ENCODE measurements at regions not wholly inside any gene's neighbourhood (a gene's known extent, or its start where the extent isn't known, plus 50 kb on each side); places are given as distances from the start of the nearest gene placed in this dataset.

DNA sequence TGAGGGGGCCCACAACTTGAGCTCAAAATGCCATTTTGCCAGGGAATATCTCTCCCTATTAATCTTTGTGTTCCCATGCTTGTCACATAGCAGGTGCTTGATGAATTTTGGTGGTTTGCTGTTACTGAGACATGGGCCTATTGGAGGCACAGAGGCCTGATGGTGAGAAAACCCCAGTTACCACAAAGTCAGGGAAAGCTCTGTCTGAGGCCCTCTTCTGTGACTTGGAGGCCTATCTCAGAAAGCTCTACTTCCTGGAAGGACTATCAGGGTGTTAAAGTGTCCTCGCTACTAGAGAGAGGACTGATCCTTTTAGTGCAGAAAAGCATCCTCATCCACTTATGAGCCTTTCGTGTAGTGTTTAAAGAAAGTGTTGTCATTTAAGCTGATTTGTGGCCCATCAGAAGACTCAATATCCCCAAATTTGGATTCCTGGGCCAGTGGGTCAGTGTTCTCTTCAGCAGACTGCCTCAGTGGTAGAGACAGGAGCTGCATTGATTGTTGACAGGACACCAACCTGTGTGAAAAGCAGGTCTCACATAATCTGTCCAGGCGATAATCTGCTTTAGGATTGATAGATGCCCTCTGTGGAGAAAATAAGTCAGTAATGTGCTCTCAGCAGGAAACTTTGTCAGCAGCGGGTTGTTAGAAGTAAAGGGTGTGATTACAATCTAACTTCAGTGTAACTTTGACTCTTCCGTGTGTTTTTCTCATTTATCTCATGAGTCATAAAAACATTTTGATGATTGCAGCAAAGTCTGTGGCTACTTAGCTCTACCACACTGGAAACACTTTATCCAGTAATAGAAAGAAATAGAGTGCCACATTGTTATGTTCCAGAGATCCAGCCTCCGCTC, 121.0 kb downstream of the AKAP11 start:
- Mint-ChIP-seq H3K4me3 (peak overlapping the region; percentile 64), H3K27ac (peak overlapping the region; percentile 97), H3K9me3 (peaks cover 4% of the 10 kb centered on the region), H3K4me1 (peaks cover 72% of the 10 kb centered on the region), H3K36me3 (peaks cover 13% of the 10 kb centered on the region), H3K27me3 (no peaks in the 10 kb centered on the region)
- POLR2A ChIA-PET, result interaction anchor here (0.6 to 2.4 kb wide), 8 partner anchors 9 to 120 kb away, joined by 3 to 15 read pairs (median 4); no protein-coding TSS in a partner anchor
- DNase-seq (no peak), ATAC-seq (ENCODE audit: low read depth) (peak; percentile 62)

DNA sequence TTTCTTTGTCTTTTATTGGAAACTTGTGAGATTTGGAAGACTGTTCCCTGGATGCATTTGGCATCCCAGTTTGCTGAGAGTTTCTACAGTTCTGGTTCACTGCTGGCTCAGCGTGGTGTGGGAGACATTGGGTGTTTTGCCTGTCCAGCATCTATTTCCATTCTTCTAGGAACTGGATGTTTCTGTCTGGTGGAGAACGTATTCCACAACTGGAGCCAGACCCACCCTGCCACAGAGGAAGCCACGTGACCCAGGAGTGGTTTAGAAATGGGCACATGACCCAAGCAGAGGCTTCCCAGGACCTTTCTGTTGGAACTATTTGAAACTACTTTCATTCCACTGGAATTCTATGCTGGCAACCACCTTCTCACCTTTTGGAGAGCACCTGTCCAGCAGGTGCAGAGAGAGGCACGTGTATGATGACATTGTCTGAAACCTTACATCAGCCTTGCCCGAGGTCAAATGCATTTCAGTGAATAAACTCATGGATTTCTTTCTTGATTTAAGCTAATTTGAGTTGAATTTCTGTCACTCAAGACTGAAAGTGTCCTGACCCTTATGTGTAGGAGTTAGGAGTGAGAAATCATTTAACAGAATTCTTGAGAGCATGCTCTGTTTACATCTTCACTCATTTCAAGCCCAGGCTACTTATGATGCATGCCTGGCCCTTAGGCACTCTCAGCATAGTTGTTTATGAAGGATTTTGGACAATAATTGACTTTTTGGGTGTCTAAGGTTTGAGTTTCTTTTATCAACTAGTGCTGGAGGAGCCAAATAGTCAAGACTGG, 121.8 kb downstream of the AKAP11 start:
- Mint-ChIP-seq H3K36me3 (peaks cover 12% of the 10 kb centered on the region), H3K9me3 (peaks cover 4% of the 10 kb centered on the region), H3K27me3 (no peaks in the 10 kb centered on the region), H3K4me1 (peaks cover 64% of the 10 kb centered on the region), H3K27ac (peak overlapping the region; percentile 97), H3K4me3 (peak overlapping the region; percentile 64)
- DNase-seq (no peak), ATAC-seq (ENCODE audit: low read depth) (no peak)
- POLR2A ChIA-PET, result interaction anchor here (0.6 to 2.4 kb wide), 7 partner anchors 9 to 653 kb away, joined by 3 to 15 read pairs (median 9); no protein-coding TSS in a partner anchor

DNA sequence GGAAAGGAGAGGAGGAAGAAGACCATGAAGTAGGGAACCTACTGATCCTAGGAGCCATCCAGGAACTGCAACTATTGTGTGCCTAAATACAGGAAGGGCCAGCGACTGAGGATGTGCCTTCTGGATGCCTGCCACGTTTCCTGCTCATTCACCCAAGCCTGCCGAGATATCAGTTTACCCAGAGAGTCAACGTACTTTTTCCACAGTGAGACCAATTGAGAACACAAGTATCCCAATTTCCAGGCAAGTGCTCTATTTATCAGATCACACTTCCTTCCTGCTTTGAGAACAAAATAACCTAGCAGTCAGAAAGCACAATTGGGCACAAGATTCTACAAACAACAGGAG, 122.4 kb downstream of the AKAP11 start:
- no peak for DNase-seq
- H3K4me1 Mint-ChIP-seq, result peaks cover 62% of the 10 kb centered on the region
- no peaks in the 10 kb centered on the region for H3K27me3 Mint-ChIP-seq
- no peak for ATAC-seq (ENCODE audit: low read depth)
- POLR2A ChIA-PET, result interaction anchor here (0.6 to 2.3 kb wide), 3 partner anchors 16 to 652 kb away, joined by 3 to 14 read pairs (median 3); no protein-coding TSS in a partner anchor
- peaks cover 13% of the 10 kb centered on the region for H3K36me3 Mint-ChIP-seq
- peak overlapping the region; percentile 64 for H3K4me3 Mint-ChIP-seq
- peaks cover 4% of the 10 kb centered on the region for H3K9me3 Mint-ChIP-seq
- H3K27ac Mint-ChIP-seq, result peak overlapping the region; percentile 97

DNA sequence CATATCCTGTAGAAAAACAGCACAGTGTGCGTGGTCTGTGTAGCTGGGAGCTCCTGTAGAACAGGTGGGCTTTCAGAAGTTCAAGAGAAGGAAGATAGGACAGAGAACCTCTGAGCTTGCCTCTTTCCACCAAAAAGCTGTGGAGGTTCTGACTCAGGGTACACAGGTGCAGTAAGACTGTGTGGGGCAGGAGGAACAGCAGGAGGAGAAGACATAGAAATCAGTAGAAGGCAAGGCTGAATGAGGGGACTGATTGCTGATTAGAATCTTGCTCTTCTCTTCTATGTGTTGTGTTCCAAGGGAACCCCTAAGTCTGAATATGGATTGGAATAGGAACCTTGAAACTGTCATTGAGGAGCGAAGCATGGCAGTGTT, 122.7 kb downstream of the AKAP11 start:
- Mint-ChIP-seq H3K4me3 (peak overlapping the region; percentile 64), H3K36me3 (peaks cover 14% of the 10 kb centered on the region), H3K4me1 (peaks cover 65% of the 10 kb centered on the region), H3K9me3 (peaks cover 6% of the 10 kb centered on the region), H3K27ac (peak overlapping the region; percentile 97), H3K27me3 (no peaks in the 10 kb centered on the region)
- POLR2A ChIA-PET, result interaction anchor here (1.5 to 2.5 kb wide), 3 partner anchors 17 to 84 kb away, joined by 3 to 14 read pairs (median 9); no protein-coding TSS in a partner anchor
- ATAC-seq (ENCODE audit: low read depth) (peak; percentile 30), DNase-seq (no peak)

DNA sequence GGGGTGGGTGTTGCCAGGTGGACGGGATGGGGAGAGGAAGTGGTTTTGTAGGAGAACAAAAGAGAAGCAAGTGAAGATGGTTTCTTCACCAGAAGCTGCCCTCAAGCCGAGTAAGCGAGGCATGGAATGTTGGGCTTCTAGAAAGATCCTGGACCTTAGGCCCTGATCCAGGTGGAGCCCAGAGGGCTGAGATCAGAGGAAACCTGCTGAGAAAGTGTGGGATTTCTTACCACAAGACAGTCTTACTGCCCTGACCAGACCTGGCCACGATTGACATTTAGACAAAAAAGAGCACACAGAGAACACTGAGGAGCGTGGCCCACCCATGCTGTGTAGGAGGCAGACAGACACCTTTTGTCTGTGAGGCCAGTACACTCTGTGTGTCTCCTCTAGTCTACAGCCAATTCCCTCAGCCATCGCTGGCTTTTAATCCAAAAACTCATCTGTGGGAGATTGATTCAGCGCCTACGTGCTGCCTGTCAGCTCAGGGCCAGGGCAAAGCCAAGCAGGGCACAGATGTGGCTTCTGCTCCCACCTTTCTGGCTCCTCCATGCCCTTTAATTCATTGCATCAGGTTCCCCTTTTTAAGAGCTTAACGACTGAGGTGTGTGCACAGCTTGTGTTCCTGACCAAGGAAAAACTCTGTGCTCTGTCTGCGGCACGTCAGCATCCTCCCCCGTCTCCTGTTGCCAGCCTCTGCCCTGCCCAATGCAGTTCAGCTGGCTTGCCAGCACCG, 123.3 kb downstream of the AKAP11 start:
- POLR2A ChIA-PET, result interaction anchor here (1.4 to 2.5 kb wide), 4 partner anchors 11 to 83 kb away, joined by 3 to 14 read pairs (median 6); no protein-coding TSS in a partner anchor

DNA sequence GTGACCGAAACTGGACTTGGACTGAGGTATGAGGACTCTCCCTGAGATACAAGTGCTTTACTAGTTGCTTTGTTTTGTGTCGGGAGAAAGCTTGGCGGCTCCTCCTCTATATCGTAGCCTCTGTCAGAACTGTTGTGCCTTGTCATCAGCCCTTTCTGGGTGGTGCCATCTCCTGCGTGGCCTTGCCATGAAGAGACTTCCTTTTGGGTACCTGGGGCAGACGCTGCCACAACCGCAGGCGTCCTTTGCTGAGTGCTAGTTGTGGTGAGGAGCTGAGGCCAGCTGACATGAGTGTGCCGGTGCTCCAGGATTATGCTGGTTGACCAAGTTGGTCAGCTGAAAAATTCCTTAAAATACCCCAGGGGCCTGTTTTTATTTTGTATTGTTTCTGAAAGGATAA, 124.5 kb downstream of the AKAP11 start:
- peak overlapping the region; percentile 23 for H3K4me3 Mint-ChIP-seq
- H3K4me1 Mint-ChIP-seq, result peaks cover 67% of the 10 kb centered on the region
- H3K9me3 Mint-ChIP-seq, result peaks cover 8% of the 10 kb centered on the region
- H3K27me3 Mint-ChIP-seq, result no peaks in the 10 kb centered on the region
- H3K36me3 Mint-ChIP-seq, result peaks cover 12% of the 10 kb centered on the region
- POLR2A ChIA-PET, result interaction anchor here (0.5 to 2.5 kb wide), 6 partner anchors 8 to 41 kb away, joined by 3 to 9 read pairs (median 3); no protein-coding TSS in a partner anchor
- ATAC-seq (ENCODE audit: low read depth) (no peak), DNase-seq (peak; percentile 45)
- H3K27ac Mint-ChIP-seq, result peak overlapping the region; percentile 64

More for the DNA sequence above, 123.3 kb downstream of the AKAP11 start:
- Mint-ChIP-seq H3K27ac (peak overlapping the region; percentile 97), H3K36me3 (peaks cover 14% of the 10 kb centered on the region), H3K27me3 (no peaks in the 10 kb centered on the region), H3K4me1 (peaks cover 66% of the 10 kb centered on the region), H3K9me3 (peaks cover 6% of the 10 kb centered on the region), H3K4me3 (peak overlapping the region; percentile 64)
- ATAC-seq (ENCODE audit: low read depth) (peak; percentile 12), DNase-seq (peak; percentile 41)

DNA sequence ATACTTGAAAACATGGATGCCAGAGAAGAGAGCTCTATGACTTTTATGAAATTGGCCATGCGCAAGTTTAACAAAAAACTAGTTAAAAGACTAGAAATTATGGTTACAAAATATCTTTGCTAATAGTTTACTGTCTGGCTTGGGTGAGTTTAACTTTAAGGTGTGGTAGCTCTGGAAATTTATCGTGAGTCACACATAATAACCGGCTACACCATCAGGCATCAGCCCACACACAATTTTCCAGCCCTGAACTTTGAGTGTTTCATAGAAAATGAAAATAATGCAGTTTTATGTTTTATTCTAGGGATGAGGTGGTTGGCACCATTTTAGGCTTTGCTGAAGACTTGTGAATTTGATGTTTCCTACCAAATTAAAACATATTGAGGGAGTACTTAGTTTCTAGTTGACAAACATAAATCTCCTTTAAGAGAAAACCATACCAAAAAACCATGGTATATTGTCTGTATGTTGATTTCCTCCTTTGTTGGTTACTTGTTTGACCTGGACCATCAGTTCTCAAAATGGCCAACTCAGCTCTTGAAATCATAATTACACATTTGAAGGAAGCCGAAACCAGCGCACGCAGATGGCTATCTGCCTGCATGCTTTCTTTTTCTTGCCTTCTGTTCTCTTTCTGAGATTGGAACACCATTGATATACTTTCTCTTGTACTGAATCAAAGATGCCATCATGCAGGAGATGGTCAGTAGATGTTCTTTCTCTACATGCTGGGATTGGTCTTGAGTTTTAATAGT, 125.1 kb downstream of the AKAP11 start:
- H3K27ac Mint-ChIP-seq, result peak overlapping the region; percentile 64
- POLR2A ChIA-PET, result interaction anchor here (0.5 to 2.5 kb wide), 5 partner anchors 9 to 42 kb away, joined by 3 to 9 read pairs (median 3); no protein-coding TSS in a partner anchor
- no peak for ATAC-seq (ENCODE audit: low read depth)
- DNase-seq, result no peak
- H3K4me3 Mint-ChIP-seq, result peak overlapping the region; percentile 23
- peaks cover 61% of the 10 kb centered on the region for H3K4me1 Mint-ChIP-seq
- peaks cover 12% of the 10 kb centered on the region for H3K36me3 Mint-ChIP-seq
- H3K9me3 Mint-ChIP-seq, result peaks cover 8% of the 10 kb centered on the region
- no peaks in the 10 kb centered on the region for H3K27me3 Mint-ChIP-seq

DNA sequence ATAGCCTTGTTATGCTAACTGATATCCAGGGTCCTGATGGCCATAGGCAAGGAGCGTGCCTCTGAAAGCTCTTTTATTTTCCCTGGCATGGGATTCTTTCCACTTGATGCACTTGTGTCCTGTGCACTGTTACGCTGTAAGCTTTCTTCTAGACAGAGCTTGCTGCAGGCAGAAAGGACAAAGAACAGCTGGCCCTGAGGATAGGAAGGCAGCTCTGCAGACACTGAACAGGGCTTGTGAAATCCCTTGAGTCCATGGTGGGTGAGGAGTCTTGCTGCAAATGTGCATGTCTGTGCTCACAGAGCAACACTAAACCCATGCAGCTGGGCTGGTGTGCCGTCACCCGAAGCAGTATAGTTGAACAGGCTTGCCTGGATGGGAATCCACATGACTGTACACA, 126.6 kb downstream of the AKAP11 start:
- Mint-ChIP-seq H3K4me1 (peaks cover 49% of the 10 kb centered on the region), H3K9me3 (peaks cover 8% of the 10 kb centered on the region), H3K27ac (no peak overlapping the region), H3K36me3 (peaks cover 12% of the 10 kb centered on the region), H3K4me3 (no peak overlapping the region), H3K27me3 (no peaks in the 10 kb centered on the region)
- DNase-seq (no peak), ATAC-seq (ENCODE audit: low read depth) (no peak)
- POLR2A ChIA-PET, result no interaction called here

DNA sequence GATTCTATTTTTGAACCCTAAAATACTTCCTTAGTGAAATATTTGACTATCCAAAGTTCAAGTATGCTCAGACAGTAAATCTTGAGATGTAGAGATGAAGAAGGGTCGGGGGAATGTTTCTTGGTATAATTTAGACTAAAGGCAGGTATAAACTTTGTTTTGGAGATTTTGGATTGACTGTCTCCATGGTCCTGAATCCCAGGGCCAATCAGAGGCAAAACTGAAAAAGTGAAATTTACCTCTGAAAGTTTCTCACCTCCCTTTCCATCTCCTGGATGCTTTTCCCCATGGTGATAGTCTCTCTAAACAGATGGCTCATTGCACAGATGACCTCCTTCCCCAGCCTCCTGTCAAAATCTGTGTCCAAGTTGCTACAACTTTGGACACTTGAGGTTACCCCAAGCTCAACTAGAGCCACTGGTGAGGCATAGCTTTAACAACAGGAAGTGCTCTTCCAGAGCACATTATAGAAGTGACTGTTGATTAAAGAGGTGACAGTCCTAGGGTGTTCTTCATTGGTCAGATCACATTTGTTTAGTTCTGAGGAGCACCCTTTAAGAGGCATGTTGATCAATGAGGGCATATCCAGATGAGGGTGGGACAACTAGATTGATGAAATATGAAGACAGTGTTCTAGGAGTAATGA, 128.4 kb downstream of the AKAP11 start:
- no peak for DNase-seq
- H3K4me3 Mint-ChIP-seq, result no peak overlapping the region
- no peaks in the 10 kb centered on the region for H3K27me3 Mint-ChIP-seq
- POLR2A ChIA-PET, result interaction anchor here (1.0 kb wide), 1 partner anchor 15 kb away, joined by 3 read pairs; no protein-coding TSS in a partner anchor
- H3K36me3 Mint-ChIP-seq, result peaks cover 12% of the 10 kb centered on the region
- peak; percentile 22 for ATAC-seq (ENCODE audit: low read depth)
- no peak overlapping the region for H3K27ac Mint-ChIP-seq
- peaks cover 33% of the 10 kb centered on the region for H3K4me1 Mint-ChIP-seq
- peaks cover 8% of the 10 kb centered on the region for H3K9me3 Mint-ChIP-seq

DNA sequence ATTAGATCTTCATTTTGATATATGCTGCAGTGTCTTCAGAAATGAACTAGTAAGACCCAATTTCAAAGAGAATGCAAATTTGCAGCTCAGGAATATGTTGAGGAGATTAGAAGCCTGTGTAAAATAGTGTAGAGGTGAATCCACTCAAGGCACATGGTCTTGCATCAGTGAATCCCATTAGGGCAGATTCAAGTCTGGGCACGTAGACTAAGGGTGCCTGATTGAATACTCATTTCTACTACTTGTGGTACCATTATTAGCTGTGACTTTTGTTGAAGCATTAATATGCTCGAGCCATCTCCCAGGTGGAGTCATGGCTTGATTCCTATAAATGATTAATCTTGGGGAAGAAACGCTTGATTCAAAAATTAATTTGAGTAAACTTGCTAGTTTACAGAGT, 129.4 kb downstream of the AKAP11 start:
- peaks cover 12% of the 10 kb centered on the region for H3K36me3 Mint-ChIP-seq
- H3K4me3 Mint-ChIP-seq, result no peak overlapping the region
- DNase-seq, result no peak
- H3K27ac Mint-ChIP-seq, result no peak overlapping the region
- POLR2A ChIA-PET, result no interaction called here
- ATAC-seq (ENCODE audit: low read depth), result no peak
- H3K4me1 Mint-ChIP-seq, result peaks cover 35% of the 10 kb centered on the region
- no peaks in the 10 kb centered on the region for H3K27me3 Mint-ChIP-seq
- peaks cover 8% of the 10 kb centered on the region for H3K9me3 Mint-ChIP-seq

DNA sequence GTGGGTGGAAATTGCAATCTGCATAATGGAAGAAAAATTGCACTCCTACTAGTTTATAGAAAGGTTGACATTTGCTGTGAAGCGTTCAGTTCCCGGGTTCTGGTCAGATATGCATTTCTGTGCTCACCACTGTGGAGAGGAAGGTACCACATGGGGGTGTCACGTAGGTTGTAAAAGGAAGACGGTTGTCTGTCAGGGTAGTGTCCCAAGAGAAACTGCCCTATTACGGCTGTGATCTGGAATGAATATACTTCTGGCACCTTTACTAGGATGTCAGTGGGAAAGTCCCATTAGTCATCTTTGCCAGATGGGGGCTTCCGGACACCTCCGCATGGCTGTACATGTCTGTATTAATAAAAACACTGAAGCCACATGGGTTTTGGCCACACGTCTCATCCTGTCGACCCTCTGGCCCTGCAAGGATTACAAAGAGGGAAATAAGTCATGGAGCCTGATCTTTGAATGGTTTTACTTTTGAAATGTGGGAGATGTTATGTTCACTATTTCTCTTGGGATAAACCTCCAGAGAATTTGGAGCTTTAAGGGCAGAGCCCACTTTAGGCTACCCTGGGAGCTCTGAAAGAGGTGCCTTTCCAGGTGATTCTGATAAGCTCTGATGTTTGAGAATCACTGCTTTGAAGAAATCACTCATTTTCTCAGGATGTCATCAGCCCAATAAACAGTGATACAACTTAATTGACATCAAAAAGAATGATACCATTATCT, 133.9 kb downstream of the AKAP11 start:
- DNase-seq, result no peak
- Mint-ChIP-seq H3K4me1 (peaks cover 18% of the 10 kb centered on the region), H3K9me3 (no peaks in the 10 kb centered on the region), H3K27me3 (no peaks in the 10 kb centered on the region), H3K36me3 (peaks cover 2% of the 10 kb centered on the region), H3K4me3 (peak overlapping the region; percentile 70), H3K27ac (peak overlapping the region; percentile 72)
- POLR2A ChIA-PET, result interaction anchor here (1.2 to 1.5 kb wide), 2 partner anchors 9 to 10 kb away, joined by 3 read pairs; no protein-coding TSS in a partner anchor
- ATAC-seq (ENCODE audit: low read depth), result peak; percentile 56
